WI38 (cell line): ENCODE measurements at regions not wholly inside any gene's neighbourhood (a gene's known extent, or its start where the extent isn't known, plus 50 kb on each side); places are given as distances from the start of the nearest gene placed in this dataset.

Experiments used
- H3K4me3 ChIP-seq: 2 replicates; pipeline ENCODE4 v1.5.1; 2011; ENCODE audit warnings: low read depth, mild to moderate bottlenecking, control low read depth, low read length
- CTCF ChIP-seq: IDR thresholded peaks from 2 replicates; pipeline ENCODE4 v1.5.1; 2012; ENCODE audit warnings: low read depth, mild to moderate bottlenecking, control low read depth, low read length

DNA sequence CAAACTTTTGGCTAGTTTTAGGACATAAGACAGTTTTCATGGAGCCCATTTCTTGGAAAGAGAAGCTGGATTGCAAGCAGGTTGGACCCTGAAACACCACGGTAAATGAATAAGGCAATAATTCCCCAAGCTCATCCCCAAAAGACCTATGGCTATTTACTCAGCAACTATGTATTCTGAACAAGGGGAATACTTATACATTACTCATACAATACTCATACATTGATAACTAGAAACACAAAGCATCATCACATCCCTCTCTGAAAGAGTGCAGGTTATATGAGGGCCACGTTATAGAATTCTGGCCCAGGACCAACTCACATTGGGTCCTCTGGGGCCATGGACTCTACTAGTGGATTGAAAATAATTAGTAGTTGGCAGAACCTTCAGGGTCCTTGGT lies 154.8 kb downstream of the TMX3 start:
- no peak for TF ChIP-seq CTCF
- H3K4me3 ChIP-seq, result no peak overlapping the region

- no peak for TF ChIP-seq CTCF
- H3K4me3 ChIP-seq, result no peak overlapping the region
These were observed 157.7 kb downstream of the TMX3 start for GRCh38 chr18:68557183-68557582.

DNA sequence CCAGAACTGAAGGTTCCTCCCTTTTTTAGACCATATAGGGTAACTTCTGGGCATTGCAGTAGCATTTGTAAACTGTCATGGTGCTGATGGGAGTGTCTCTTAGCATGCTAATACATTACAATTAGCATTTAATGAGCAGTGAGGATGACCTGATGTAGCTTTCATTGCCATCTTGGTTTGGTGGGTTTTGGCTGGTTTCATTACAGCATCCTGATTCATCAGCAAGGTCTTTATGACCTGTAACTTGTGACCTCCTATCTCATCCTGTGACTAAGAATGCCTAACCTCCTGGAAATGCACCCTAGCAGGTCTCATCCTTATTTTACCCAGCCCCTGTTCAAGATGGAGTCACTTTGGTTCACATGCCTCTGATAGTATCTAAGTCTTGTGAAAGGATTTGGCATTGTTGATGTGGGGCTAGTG lies 159.0 kb downstream of the TMX3 start:
- no peak for TF ChIP-seq CTCF
- H3K4me3 ChIP-seq, result no peak overlapping the region

GRCh38 chr18:68548904-68549870 lies 165.7 kb downstream of the TMX3 start:
- H3K4me3 ChIP-seq, result no peak overlapping the region
- no peak for TF ChIP-seq CTCF

GRCh38 chr18:68543344-68543743 lies 171.6 kb downstream of the TMX3 start:
- TF ChIP-seq CTCF, result no peak
- no peak overlapping the region for H3K4me3 ChIP-seq

- TF ChIP-seq CTCF, result no peak
- H3K4me3 ChIP-seq, result no peak overlapping the region
These were observed 172.1 kb downstream of the TMX3 start for GRCh38 chr18:68542846-68543245.

- no peak for TF ChIP-seq CTCF
- no peak overlapping the region for H3K4me3 ChIP-seq
These were observed 181.3 kb downstream of the TMX3 start for GRCh38 chr18:68533641-68534040.
